GM19463 (cell line): ENCODE measurements at regions not wholly inside any gene's neighbourhood (a gene's known extent, or its start where the extent isn't known, plus 50 kb on each side); places are given as distances from the start of the nearest gene placed in this dataset.
"Not testable (repeated sequence)": the region's sequence is repeated elsewhere in the genome, so short reads cannot be mapped to it uniquely, and the experiment has no call there.

ENCODE experiments used
- ATAC-seq: cut with Tn5 transposase; IDR thresholded peaks from one replicate; pipeline ENCODE4 v1.9.1; 2021; ENCODE audit warnings: mild to moderate bottlenecking, moderate library complexity; ENCODE audit not compliant: unreplicated experiment

GRCh38 chr11:21924262-21924661 is 268.6 kb upstream of the ANO5 start:
- ATAC-seq = no peak

DNA sequence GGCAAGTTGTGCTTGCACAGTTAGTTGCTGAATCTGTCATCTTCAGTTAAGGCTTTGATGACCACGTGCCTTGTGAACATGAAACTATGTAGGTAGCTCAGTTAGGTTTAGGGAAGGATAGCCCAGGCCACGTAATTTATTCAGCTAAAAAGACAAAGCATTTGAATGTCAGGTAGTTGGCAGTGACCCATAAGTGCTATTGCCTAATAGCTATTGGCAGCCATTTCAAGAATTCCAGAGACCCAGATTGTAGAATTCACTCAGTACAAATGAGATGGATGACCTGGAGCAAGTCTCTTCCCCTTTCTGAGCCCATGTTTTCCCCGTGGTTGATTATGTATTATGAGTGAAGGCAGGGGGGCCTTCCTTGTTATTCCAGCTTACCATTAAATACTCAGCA is 265.3 kb upstream of the ANO5 start:
- no peak for ATAC-seq

DNA sequence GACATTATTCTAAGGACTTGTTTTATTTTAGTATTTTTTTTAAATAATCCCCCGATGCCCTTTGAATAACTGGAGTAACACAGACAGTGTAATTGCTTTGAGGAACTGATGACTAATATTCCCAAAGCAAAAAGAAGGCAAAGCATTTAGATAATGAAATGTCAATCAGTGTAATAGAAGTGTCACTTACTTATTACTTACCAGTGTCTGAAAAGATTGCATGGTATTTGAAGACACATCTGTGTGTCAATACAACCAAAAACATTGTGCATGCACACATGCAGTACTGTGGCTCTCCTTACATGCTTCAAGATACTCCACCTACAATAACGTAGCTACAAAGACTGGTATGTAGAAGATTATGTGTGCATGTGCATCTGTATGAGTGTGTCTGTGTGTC is 264.0 kb upstream of the ANO5 start:
- ATAC-seq = no peak

GRCh38 chr11:21930408-21930807 is 262.5 kb upstream of the ANO5 start:
- ATAC-seq = no peak

DNA sequence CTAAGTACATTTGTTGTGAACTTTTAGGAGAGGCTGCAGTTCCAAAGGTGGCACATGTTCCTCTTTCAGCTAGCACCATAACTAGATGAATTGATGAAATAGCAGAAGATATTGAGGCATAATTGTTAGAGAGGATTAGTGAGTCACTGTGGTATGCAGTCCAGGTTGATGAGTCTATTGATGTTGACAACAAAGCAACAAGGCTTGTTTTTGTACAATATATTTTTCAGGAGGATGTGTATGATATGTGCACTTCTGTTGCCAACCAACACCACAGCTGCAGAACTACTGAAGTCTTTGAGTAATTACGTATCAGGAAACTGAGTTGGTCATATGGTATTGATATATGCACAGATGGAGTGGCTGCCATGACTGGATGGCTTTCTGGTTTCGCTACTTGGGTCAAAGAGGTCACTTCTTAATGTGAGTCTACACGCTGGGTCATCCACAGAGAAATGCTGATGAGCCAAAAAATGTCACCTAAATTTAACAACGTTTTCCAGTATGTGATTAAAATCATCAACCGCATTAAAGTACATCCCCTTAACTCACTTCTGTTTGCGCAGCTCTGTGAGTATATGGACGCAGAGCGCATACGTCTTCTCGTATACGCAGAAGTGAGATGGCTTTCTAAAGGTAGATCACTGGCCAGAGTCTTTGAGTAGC is 261.3 kb upstream of the ANO5 start:
- ATAC-seq = no peak

GRCh38 chr11:21933095-21933494 is 259.8 kb upstream of the ANO5 start:
- ATAC-seq = no peak

DNA sequence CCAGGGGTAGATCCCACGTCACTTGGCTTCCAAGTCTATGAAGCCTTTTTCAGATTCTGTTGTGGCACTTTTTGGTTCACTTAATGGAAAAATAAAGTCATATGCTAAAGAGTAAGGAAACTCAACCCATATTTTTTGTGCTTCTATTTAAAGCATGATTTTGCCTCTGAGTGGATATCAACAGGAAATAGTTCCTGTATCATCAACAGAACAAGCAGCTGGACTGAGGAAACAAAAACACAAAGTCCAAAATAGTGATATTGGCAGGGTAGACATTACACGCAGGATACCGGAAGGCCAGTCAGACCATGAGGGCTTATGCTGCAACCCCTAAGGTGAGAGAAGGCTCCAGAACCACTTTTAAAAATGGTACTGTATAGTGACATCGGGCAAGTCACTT is 248.3 kb upstream of the ANO5 start:
- no peak for ATAC-seq

DNA sequence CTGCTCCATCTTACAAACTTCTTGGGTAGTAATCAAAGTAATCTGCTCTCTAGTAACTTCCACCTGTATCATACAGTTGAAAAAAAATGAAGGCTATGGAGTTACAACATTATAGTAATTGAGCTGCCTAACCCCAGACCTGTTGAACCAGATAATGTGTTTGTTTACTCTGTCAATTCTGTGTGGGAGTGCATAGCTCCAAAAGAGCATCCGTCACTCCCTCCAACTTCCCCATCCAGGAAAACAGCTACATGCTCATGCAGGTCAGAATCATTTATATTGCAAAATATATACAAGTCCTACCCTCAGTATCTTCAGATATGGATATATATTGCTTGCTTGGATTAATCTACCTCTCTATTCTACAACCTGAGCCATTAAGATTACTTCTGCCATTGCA is 244.0 kb upstream of the ANO5 start:
- ATAC-seq = no peak

- ATAC-seq = no peak
Measured at GRCh38 chr11:21949763-21950413, 243.0 kb upstream of the ANO5 start.

GRCh38 chr11:21963013-21963412 is 229.9 kb upstream of the ANO5 start:
- ATAC-seq = peak; percentile 72

GRCh38 chr11:21965221-21965620 is 227.7 kb upstream of the ANO5 start:
- no peak for ATAC-seq

DNA sequence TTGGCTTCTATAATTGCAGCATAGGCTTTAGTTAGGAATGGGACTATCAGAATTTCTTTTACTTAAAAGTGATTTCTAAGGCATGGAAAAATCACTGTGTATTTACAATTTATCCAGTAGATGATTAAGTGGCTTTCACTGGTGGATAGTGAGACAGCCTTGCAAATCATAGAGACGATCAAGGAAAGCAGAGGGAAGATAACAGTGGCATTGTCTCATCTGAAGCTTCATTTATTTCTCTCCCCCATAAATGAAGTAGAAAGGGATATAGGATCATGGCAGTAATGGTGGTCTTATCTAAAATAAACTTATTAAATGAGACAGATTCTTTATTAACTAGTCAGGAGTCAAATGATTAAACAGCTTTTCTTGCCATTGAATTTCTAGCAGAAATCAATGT is 224.2 kb upstream of the ANO5 start:
- ATAC-seq = no peak

- ATAC-seq = no peak
Measured at GRCh38 chr11:21969841-21970240, 223.0 kb upstream of the ANO5 start.

GRCh38 chr11:21975242-21975641 is 217.6 kb upstream of the ANO5 start:
- ATAC-seq = no peak

DNA sequence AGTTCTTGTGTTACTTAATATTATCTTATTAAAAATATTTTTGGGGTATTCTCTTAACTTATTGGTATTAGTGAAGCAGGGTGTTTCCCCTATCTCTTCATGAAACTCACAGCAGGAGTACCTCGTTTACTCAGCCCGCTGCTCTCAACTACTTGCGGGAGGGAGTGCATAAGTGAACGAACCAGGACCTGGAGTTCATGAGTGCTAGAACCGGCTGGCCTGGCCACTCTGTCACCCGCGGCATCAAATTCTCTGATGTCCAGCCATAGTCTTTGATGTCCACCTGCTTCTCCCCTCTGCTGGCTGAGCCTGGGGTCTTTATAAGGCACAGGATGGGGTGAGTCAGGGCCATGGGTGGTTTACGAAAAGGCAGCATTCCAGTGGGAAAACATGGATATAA is 216.7 kb upstream of the ANO5 start:
- ATAC-seq = no peak

DNA sequence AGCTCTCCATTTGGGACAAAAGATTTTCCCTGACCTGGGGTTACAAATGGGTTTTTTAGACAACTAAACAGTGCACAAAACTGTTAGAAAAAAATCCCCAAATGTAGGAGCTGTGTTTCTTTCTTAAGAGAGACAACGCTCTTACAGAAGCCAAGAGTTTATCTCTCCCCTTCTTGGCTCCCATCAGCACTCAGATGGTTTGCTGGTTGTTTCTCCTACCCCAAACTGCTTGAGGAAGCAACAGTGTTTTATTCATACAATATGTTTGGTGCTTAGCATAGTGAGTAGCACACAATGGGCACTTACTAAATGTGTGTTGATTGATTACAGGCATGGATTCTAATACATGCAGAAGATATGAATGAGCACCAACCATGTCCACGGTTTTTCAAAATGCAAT is 209.5 kb upstream of the ANO5 start:
- no peak for ATAC-seq

DNA sequence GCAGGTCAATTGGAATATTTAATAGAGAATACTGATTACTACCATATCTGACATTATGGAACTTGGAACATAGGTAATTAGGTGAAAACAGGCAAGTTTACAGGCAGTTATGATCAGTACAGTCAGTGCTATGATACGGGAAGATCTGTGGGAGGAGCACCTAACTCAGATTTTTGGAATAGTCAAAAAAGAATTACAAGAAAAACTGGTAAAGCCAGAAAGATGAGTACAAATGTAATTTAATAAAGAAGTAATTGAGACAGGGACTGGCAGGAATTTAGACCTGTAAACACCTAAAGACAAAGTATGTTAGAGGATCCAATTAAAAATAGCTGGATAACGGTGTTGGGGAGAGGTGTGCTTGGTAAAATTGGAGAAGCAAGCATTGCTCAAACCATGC is 206.5 kb upstream of the ANO5 start:
- ATAC-seq = no peak

- no peak for ATAC-seq
Measured at GRCh38 chr11:21987261-21987660, 205.6 kb upstream of the ANO5 start.

DNA sequence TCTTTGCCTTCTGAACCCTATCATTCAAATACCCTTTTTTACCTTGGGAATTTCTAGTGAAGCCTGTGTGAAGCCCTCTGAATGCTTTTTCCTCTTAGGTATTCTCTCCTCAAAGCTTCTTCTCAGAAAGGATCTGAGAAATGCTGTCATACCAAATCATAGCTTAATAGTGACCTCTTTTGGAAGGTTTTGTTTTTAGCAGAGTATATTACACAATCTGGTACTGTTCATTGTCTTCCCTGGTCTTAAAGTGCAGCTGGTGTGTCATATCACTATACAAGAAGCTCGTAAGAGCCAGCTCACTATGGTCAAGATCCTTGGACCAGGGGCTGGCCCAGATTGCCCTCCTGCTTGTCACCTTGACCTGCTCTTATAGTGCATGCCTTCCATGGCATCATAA is 204.4 kb upstream of the ANO5 start:
- peak; percentile 56 for ATAC-seq

- not testable (repeated sequence) for ATAC-seq
Measured at GRCh38 chr11:22001803-22002202, 191.1 kb upstream of the ANO5 start.

DNA sequence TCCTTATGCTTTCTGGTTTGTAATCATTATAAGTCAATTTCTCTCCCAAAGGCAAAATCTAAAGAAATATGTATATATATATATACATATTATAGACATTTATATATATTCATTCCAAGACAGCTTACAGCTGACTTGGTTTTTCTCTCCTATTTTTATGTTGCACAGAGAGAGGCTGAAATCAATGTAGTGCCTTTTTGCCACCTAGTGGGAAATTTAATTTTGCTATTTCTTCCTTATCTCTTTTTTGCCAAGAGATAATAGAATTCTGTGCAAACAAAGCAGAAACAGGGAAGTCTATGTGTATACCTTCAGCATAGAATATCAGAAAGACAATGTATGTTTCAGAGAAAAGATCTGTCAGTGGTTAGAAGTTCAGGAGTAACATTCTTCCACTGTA is 186.0 kb upstream of the ANO5 start:
- no peak for ATAC-seq

- no peak for ATAC-seq
Measured at GRCh38 chr11:22031791-22032190, 161.1 kb upstream of the ANO5 start.

GRCh38 chr11:22037505-22037904 is 155.4 kb upstream of the ANO5 start:
- ATAC-seq = no peak
